Right forelimb (tissue), 1 donor: ENCODE measurements at regions not wholly inside any gene's neighbourhood (a gene's known extent, or its start where the extent isn't known, plus 50 kb on each side); places are given as distances from the start of the nearest gene placed in this dataset.

Experiments used
- DNase-seq: peaks from one replicate; pipeline ENCODE4 v3.0.0-alpha.2; 2018

- no peak for DNase-seq
Measured at GRCh38 chr5:38720554-38721361, 125.1 kb upstream of the OSMR start.

DNA sequence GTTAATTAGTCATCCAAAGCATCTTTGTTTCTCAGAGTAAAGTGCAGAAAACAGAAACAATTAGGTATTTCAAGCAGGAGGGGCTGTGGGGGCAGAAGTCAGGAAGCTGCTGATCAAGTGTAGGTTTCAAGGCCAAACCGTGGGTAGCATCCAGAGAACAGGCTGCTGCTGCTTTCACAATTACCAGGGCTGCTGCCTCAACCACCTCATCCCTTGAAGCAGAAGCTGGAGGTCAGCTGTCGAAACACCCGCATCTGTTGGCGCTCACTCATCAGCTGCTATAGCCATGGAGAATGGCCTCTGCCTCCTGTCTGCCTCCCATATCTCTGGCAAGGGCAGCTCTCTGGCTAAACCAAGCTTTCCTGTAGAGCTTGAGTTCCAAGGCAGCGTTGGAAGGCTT lies 122.9 kb upstream of the OSMR start:
- DNase-seq, result no peak

DNA sequence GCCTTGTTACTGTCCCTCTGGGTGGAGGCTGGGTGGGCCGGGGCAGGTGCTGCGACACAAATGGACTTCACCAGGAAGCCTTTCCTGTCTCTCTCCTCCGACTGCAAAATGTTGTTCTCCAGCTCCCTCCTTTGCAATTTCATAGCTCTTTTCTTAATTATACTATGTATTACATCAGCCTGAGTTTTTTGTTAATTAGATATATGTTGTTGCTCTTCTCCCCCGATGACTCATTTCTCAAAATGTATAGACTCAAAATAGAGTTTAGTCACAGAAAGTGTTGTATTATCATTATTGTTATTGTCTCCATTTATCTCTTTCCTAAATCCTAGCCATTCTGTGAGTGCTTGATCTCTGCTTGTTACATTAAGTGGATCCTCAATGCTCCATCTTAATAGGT lies 122.4 kb upstream of the OSMR start:
- DNase-seq, result no peak

DNA sequence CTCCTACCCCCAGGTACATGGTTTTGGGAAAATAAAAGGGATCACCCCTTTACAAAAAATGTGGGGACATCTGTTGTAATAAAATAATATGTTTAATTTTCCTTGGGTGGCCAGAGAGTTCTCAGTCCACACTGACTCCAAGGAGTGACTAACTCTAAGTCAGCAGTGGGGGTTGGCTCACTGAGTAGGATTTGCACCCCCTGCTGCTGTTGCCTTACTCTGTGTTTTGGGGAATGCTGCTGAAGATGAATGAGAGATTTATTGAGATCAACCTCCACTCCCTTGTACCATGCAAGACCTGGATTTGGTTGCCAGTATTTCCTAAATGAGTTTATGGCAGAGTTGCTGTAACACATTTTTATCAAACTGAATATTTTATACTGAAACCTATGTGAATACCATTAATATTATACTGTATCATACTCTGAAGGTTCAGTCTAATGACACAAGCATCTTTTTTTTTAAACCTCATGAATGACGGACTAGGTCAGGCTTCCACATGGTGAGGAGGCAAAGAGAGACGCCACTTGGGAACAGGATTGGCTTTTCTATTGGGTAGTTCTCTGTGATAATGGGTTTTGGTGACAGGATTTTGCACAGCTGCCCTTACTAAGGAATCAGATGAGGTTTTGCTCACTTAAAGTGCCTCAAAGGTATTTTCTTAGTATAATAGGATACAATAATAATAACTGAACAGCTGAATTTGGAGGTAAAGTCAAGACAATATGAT lies 121.3 kb upstream of the OSMR start:
- no peak for DNase-seq

GRCh38 chr5:38725371-38725865 lies 120.4 kb upstream of the OSMR start:
- DNase-seq, result no peak

DNA sequence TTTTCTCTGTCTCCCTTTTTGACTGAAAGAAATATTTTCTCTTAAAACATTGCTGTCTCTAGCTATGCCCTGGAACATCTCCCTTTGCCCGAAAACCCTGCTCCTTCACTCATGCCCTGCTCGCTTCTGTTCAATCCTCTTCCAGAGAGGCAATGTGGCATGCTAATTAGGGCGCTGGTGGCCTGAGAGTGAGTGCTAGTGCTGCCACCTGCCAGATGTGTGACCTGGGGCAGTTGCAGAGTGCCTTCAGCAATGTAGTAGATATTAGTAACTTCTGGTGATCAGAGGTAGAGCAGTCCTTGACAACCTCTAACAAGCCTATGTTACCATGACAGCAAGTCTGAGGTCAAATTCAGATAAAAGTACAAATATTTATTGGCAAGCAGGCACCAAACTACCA lies 119.5 kb upstream of the OSMR start:
- DNase-seq, result no peak

DNA sequence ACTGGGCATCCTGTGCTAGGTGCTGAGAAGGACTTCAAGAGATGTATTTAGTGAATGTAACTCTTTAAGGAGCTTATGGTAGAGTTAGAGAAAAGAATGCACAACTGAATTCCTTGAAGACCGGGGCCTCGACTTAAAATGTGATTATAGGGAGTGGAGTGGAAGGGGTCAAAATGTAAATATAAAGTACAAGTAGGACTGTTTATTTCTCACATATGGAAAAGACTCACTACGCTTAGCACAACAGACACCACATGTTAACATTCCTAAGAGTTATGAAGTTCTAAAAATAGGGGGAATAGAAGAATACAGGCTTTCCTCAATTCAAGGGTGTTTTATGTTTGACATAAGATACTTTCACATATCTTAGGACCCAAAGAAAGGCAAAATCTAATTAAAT lies 117.8 kb upstream of the OSMR start:
- no peak for DNase-seq

DNA sequence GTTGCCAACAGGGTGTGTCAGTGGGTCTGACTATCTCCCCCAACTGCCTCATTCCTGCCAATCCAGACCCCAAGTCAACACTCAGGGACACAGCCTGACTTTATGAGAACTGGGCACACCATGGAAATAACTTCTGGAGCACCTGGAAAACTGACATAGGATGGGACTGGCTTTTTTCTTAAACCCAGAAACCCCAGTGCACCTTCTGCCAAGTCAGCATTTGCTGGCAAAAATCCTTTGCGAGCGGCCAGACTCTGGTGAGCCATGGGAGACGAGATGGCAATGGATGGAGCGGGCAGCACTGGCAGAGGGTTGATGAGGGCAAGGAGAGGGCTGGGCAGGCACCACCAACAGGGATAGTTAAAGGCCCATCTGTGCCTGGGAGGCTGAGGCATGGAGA lies 114.4 kb upstream of the OSMR start:
- no peak for DNase-seq

GRCh38 chr5:38734353-38734752 lies 111.5 kb upstream of the OSMR start:
- no peak for DNase-seq

- no peak for DNase-seq
Measured at GRCh38 chr5:38736089-38736488, 109.7 kb upstream of the OSMR start.

- DNase-seq, result no peak
Measured at GRCh38 chr5:38737976-38738375, 107.8 kb upstream of the OSMR start.

GRCh38 chr5:38739011-38739704 lies 106.7 kb upstream of the OSMR start:
- DNase-seq, result no peak

DNA sequence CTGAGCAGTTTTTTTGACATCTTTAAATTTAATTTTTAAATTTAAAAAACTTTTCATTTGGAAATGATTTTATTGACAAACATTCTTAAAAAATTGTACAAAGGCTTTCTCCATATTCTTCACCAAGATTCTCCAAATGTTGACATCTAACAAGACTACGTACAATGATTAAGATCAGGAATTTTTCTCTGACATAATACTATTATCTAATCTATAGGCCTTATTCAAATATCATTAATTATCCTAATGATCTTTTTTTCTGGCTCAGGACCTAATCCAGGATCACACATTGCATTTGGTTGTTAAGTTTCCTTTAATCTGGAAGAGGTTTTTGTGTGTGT lies 106.1 kb upstream of the OSMR start:
- no peak for DNase-seq

GRCh38 chr5:38742821-38743220 lies 103.0 kb upstream of the OSMR start:
- DNase-seq, result no peak

DNA sequence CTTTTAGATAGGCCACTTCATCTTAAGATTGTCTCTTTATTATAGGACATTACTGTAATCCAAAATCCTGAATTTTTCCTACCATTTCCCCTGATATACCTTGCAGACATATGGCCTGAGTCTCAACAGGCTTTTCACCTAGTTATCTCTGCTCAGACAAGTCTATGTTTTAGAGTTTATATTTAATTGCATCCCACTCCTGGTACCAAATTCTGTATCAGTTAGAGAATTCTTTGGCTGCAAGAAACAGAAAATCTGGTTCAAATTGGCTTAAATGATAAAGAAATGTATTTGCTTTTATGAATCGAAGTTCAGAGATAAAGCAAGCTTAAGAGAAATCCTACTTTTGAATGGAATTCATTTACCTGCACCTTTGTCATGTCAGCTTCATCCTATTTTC lies 102.2 kb upstream of the OSMR start:
- DNase-seq, result no peak

DNA sequence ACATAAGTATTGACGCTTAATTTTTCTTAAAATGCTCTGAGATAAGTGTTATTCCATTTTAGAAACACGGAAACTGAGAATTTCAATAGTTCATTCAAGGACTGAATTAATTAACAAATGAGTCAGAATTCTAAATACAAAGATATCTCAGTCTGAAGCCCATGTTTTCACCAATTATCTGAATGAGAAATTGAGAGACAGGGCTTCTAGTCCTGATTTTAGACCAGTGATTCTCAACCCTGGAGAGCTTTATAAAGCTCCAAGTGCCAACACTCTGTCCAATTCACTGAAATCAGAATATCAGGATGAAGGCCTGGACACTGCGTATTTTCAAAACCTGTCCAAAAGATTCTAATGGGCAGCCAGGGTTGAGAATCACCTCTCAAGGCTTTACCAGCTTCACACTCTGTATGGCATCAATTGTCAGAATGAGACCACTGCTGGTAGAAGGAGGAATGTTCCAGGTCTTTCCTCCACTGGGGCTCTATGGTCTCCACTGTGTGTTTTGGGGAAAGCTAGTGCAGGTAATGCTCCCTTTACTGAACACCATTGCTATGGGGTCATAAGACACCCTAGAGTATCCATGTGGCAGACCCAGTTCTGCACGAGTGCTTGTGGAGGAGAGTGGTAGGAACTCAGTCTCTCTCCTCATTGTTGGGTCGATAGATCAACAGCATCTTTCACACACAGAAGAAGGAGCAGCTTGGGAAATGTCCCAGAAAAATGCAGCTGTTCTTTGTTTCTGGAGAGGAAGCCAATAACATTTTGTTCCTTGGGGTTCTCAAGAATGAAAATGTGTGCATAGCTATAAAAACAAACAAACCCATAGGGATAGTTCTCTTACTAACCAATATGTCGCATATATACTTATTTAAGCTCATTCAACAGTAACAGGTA lies 99.7 kb upstream of the OSMR start:
- DNase-seq, result no peak

DNA sequence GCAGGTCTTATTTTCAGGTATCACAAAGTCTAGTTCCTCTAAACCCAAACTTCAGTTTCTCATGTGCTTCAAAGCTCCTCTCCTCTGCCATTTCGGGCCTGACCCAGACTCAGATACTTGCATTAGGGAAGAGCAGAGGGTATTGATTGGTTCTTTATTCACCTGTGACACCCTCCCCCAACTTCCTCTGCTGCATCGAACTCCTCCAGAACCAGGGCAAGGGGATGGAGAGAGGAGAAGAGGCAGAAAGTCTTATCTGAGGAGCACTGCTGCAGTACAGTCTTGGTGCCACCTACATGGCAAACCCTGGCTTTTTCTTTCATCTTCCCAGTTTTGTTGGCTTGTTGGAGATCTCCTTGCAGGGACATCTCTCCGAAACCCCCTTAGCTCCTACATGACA lies 96.0 kb upstream of the OSMR start:
- DNase-seq, result no peak

DNA sequence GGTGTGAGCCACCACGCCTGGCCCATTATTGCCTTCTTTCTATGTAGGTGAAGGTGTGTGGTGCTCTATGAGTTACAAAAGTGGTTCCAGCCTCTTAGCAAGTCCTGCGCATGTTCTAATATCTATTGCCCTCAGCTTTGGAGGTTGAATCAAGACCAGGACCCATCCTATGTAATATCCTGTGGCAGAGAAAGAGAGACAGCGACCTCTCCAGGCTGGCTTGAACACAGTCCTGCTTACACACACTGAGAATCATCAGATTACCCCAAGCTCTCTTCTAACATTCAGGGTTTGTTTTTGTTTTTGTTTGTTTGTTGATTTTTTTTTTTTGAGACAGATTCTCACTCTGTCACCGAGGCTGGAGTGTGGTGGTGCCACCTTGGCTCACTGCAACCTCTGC lies 94.7 kb upstream of the OSMR start:
- DNase-seq, result no peak

- no peak for DNase-seq
Measured at GRCh38 chr5:38752012-38752536, 93.7 kb upstream of the OSMR start.

DNA sequence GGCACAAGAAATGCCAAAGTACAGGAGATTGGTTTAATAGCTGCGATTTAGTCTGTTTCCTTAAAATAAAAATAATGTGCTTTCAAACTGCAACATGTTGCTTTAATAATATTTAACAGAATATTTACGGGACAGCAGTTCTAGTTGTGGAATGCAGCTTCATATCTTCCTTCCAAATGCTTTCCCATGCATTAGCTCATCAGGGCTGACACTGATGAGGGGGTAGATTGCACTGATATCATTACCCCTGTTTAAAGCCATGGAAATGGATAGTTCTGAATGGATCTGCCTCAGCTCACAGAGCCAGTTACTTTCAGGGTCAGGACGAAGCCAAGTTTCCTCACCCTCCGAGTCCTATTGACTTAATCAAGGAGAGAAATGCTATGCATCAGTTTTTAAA lies 93.2 kb upstream of the OSMR start:
- no peak for DNase-seq

GRCh38 chr5:38753141-38753540 lies 92.7 kb upstream of the OSMR start:
- no peak for DNase-seq

GRCh38 chr5:38753776-38754175 lies 92.0 kb upstream of the OSMR start:
- DNase-seq, result no peak

DNA sequence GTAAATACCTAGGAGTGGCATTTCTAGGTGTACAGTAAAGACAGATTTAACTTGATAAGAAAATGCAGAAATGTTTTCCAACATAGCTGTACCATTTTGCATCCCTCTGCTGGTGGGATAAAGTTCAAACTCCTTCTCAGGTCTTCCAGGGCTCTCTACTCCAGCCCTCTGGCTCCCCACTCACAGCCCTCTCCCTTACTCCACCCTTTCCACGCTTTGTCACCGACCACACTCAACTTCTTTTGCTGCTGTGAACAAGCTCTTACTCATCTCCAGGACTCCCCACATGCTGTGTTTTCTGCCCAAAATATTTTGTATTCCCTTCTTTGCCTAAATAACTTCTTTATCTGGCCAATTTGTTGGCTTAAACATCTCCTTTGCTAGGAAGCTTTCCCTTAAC lies 90.6 kb upstream of the OSMR start:
- no peak for DNase-seq
